K562 (cell line): ENCODE measurements at regions not wholly inside any gene's neighbourhood (a gene's known extent, or its start where the extent isn't known, plus 50 kb on each side); places are given as distances from the start of the nearest gene placed in this dataset.

ENCODE experiments used
- ATAC-seq: fragments of 200-7000 bp; cut with Tn5 transposase; 3 replicates; pipeline ENCODE4 v1.9.1; 2020; ENCODE audit warnings: moderate library complexity
- BruUV-seq: library from RNA; stranded (reverse); fragments of 400-500 nt; replicated peaks from 2 replicates; lab custom pipeline; 2021; lab: Mats Ljungman, UMichigan
- CTCF ChIA-PET: fragments of 300-600 bp; formaldehyde crosslinking; extraction: SDS; loops from one replicate; lab custom pipeline; 2021; ENCODE audit warnings: low intra/inter-chr PET ratio; lab: Yijun Ruan, JAX
- POLR2A ChIA-PET: fragments of 300-600, 350-650 bp; sonication (Branson Sonifier 250); formaldehyde crosslinking; extraction: SDS; loops from one replicate; lab custom pipeline; 2021; ENCODE audit warnings: antibody characterized with exemption, inconsistent platforms; lab: Yijun Ruan, JAX
- DNase-seq, 4 experiments: peaks; one replicate each; pipeline versions ENCODE4 v3.0.0 to v3.0.0-alpha.2; 2011 to 2018; ENCODE audit warnings: low spot score in 3 of 4, mixed read lengths in 3 of 4; ENCODE audit errors: extremely low read depth in 1 of 4
- FAIRE-seq: peaks from 2 replicates; lab custom pipeline; 2011; peaks lifted over from hg19 to GRCh38; lab: Jason Lieb, UNC
- H2AFZ ChIP-seq: 2 replicates; pipeline ENCODE4 v1.6.0; 2011; ENCODE audit warnings: low read depth, low read length, control low read depth, inconsistent platforms
- H3K27ac ChIP-seq: fragments of 200-600 bp; 3 replicates; pipeline ENCODE4 v1.8.0; 2011; ENCODE audit warnings: low read depth, mild to moderate bottlenecking, control low read depth, inconsistent platforms, low read length, moderate library complexity, mixed read lengths; ENCODE audit errors: extremely low read depth
- H3K27me3 ChIP-seq, 2 experiments: fragments of 300-600 bp in 1 of 2; 2 replicates in 1 of 2; 3 replicates in 1 of 2; pipeline versions ENCODE4 v1.6.0 to v1.8.0; 2011; ENCODE audit warnings: inconsistent platforms in 2 of 2, low read length in 2 of 2, mild to moderate bottlenecking in 1 of 2, mixed read lengths in 1 of 2, moderate library complexity in 1 of 2; ENCODE audit not compliant: control insufficient read depth in 2 of 2, insufficient read depth in 2 of 2
- H3K36me3 ChIP-seq: fragments of 300-600 bp; 3 replicates; pipeline ENCODE4 v1.8.0; 2011; ENCODE audit warnings: mild to moderate bottlenecking, low read length, inconsistent platforms; ENCODE audit not compliant: control insufficient read depth, insufficient read depth
- H3K4me1 ChIP-seq, 2 experiments: fragments of 200-600 bp in 1 of 2; replicated peaks in 1 of 2; 2 replicates in 1 of 2; 3 replicates in 1 of 2; pipeline versions ENCODE4 v1.5.1 to v1.8.0; 2011; ENCODE audit warnings: inconsistent platforms in 2 of 2, low read length in 2 of 2, mild to moderate bottlenecking in 1 of 2, mixed read lengths in 1 of 2, moderate library complexity in 1 of 2; ENCODE audit not compliant: control insufficient read depth in 2 of 2, insufficient read depth in 2 of 2
- H3K4me2 ChIP-seq: 2 replicates; pipeline ENCODE4 v1.6.1; 2011; ENCODE audit warnings: low read length, control low read depth, inconsistent platforms, mixed read lengths; ENCODE audit not compliant: insufficient read depth
- H3K4me3 ChIP-seq: fragments of 200-600 bp; sonication (generic), shearing (Covaris generic); 2 replicates; pipeline ENCODE4 v1.5.1; 2016; ENCODE audit warnings: control low read depth, inconsistent platforms
- H3K79me2 ChIP-seq: fragments of 200-600 bp; 3 replicates; pipeline ENCODE4 v1.8.0; 2011; ENCODE audit warnings: low read length, inconsistent platforms; ENCODE audit not compliant: control insufficient read depth, insufficient read depth
- H3K9ac ChIP-seq, 2 experiments: 2 replicates each; pipeline versions ENCODE4 v1.6.0 to v1.6.1; 2011; ENCODE audit warnings: low read depth in 2 of 2, low read length in 2 of 2, control low read depth in 1 of 2, inconsistent platforms in 1 of 2, mild to moderate bottlenecking in 1 of 2, mixed read lengths in 1 of 2; ENCODE audit not compliant: insufficient read depth in 1 of 2
- H3K9me1 ChIP-seq: one replicate; pipeline ENCODE4 v1.6.0; 2011; ENCODE audit warnings: inconsistent platforms, mild to moderate bottlenecking, low read length, moderate library complexity; ENCODE audit not compliant: control insufficient read depth, insufficient read depth
- H3K9me3 ChIP-seq: replicated peaks from 2 replicates; pipeline ENCODE4 v1.5.1; 2011; ENCODE audit warnings: low read depth, low read length, inconsistent platforms; ENCODE audit not compliant: control insufficient read depth, insufficient read depth
- H4K20me1 ChIP-seq: replicated peaks from 2 replicates; pipeline ENCODE4 v1.6.1; 2011; ENCODE audit warnings: low read length, inconsistent platforms, mixed read lengths; ENCODE audit not compliant: control insufficient read depth, insufficient read depth
- ATF2 ChIP-seq: sonication (generic); formaldehyde crosslinking; IDR thresholded peaks from 2 replicates; pipeline ENCODE4 v1.8.1; 2022; ENCODE audit warnings: missing genetic modification reagents
- CCNT2 ChIP-seq: IDR thresholded peaks from 2 replicates; pipeline ENCODE4 v1.6.1; 2011; ENCODE audit warnings: borderline replicate concordance, low read depth, mild to moderate bottlenecking, moderate library complexity, mixed read lengths, low read length; ENCODE audit not compliant: insufficient read length; ENCODE audit errors: extremely low read depth
- E4F1 ChIP-seq: fragments of 250-450 bp; sonication (Bioruptor Pico); IDR thresholded peaks from 2 replicates; pipeline ENCODE4 v1.5.0; 2021; ENCODE audit warnings: mild to moderate bottlenecking, borderline replicate concordance
- FOXA1 ChIP-seq: fragments of 450-650 bp; IDR thresholded peaks from 2 replicates; pipeline ENCODE4 v1.6.1; 2016; ENCODE audit warnings: mild to moderate bottlenecking, borderline replicate concordance
- HMG20A ChIP-seq: fragments of 450-650 bp; formaldehyde crosslinking; conservative IDR thresholded peaks from 2 replicates; pipeline ENCODE4 v1.4.0; 2020; ENCODE audit warnings: mild to moderate bottlenecking, mixed read lengths
- HNRNPH1 ChIP-seq: fragments of 200-400 bp; formaldehyde crosslinking; optimal IDR thresholded peaks from 2 replicates; pipeline ENCODE3; 2017; ENCODE audit warnings: low read depth, mild to moderate bottlenecking, low read length, moderate library complexity
- MCM5 ChIP-seq: fragments of 450-650 bp; IDR thresholded peaks from 2 replicates; pipeline ENCODE4 v1.6.1; 2016; ENCODE audit warnings: low read depth
- MEF2A ChIP-seq: IDR thresholded peaks from 2 replicates; pipeline ENCODE4 v1.6.1; 2011; ENCODE audit warnings: low read depth, mild to moderate bottlenecking, low read length, moderate library complexity; ENCODE audit not compliant: control insufficient read depth
- POLR2AphosphoS5 ChIP-seq: IDR thresholded peaks from 2 replicates; pipeline ENCODE4 v1.6.1; 2011; ENCODE audit warnings: mild to moderate bottlenecking, low read depth, low read length, moderate library complexity; ENCODE audit not compliant: control insufficient read depth, insufficient read depth
- RAD51 ChIP-seq: fragments of 450-650 bp; IDR thresholded peaks from 2 replicates; pipeline ENCODE4 v1.7.1; 2016; ENCODE audit warnings: low read depth, mild to moderate bottlenecking, borderline replicate concordance
- SMAD1 ChIP-seq: fragments of 150-350 bp; IDR thresholded peaks from 2 replicates; pipeline ENCODE4 v1.6.1; 2014; ENCODE audit warnings: low read length, low read depth; ENCODE audit not compliant: partially characterized antibody
- SMAD4 ChIP-seq: fragments of 250-450 bp; sonication (Bioruptor Pico); conservative IDR thresholded peaks from 2 replicates; pipeline ENCODE4 v1.8.0; 2021; ENCODE audit warnings: inconsistent platforms, mild to moderate bottlenecking, moderate library complexity
- SOX6 ChIP-seq: fragments of 450-650 bp; IDR thresholded peaks from 2 replicates; pipeline ENCODE4 v1.6.1; 2014; ENCODE audit warnings: mild to moderate bottlenecking
- SRSF7 ChIP-seq: fragments of 200-400 bp; formaldehyde crosslinking; optimal IDR thresholded peaks from 2 replicates; pipeline ENCODE3; 2017; ENCODE audit warnings: mild to moderate bottlenecking, low read depth, low read length
- TCFL5 ChIP-seq: fragments of 250-450 bp; sonication (Bioruptor Pico); conservative IDR thresholded peaks from 2 replicates; pipeline ENCODE4 v1.6.1; 2021; ENCODE audit warnings: mild to moderate bottlenecking, moderate library complexity, matching md5 sums
- TEAD4 ChIP-seq, 2 experiments: sonication (generic) in 1 of 2; formaldehyde crosslinking in 1 of 2; IDR thresholded peaks; 2 replicates each; pipeline versions ENCODE4 v1.6.1 to v1.8.0; 2012 to 2022; ENCODE audit warnings: borderline replicate concordance in 1 of 2, inconsistent platforms in 1 of 2, low read length in 1 of 2, mild to moderate bottlenecking in 1 of 2, missing genetic modification reagents in 1 of 2
- ZC3H4 ChIP-seq: sonication (generic); formaldehyde crosslinking; IDR thresholded peaks from 2 replicates; pipeline ENCODE4 v1.9.0; 2021; ENCODE audit warnings: missing genetic modification reagents, borderline replicate concordance
- WGBS: fragments of 100-300 bp; shearing (Covaris generic); methylation state at CpG from one replicate; pipeline ENCODE4 v1.1.6; 2016; ENCODE audit warnings: low coverage, mixed read lengths; ENCODE audit not compliant: insufficient coverage; ENCODE audit errors: missing lambda C conversion rate; 5-methylcytosine and 5-hydroxymethylcytosine counted together
- in situ Hi-C: fragments of 300-500 bp; cut with MboI; formaldehyde crosslinking; loops from 4 replicates; pipeline ENCODE4 v1.15.0; 2018; ENCODE audit warnings: inconsistent platforms, mixed read lengths
- intact Hi-C: fragments of 100-400 bp; cut with micrococcal nuclease; formaldehyde crosslinking; loops from 2 replicates; pipeline ENCODE4 v1.14.2; 2022

GRCh38 chr2:65789923-65790675 lies 357.7 kb upstream of the SPRED2 start:
- no TSS peak for BruUV-seq
- Histone ChIP-seq H3K4me3 (no peak overlapping the region), H3K9ac (no peak overlapping the region), H3K27me3 (no peaks in the 10 kb centered on the region), H3K79me2 (no peaks in the 10 kb centered on the region), H3K4me2 (no peak overlapping the region), H3K9me3 (no peaks in the 10 kb centered on the region), H3K9me1 (no peaks in the 10 kb centered on the region), H3K36me3 (no peaks in the 10 kb centered on the region), H4K20me1 (no peaks in the 10 kb centered on the region), H3K4me1 (peaks cover 0 to 12% of the 10 kb centered on the region in 2 experiments; a peak in 3 of 5 replicates), H3K27ac (no peak overlapping the region), H2AFZ (peak overlapping the region; percentile 15; the same call in 1 of the 2 replicates)
- TF ChIP-seq CCNT2 = no peak
- no peak for TF ChIP-seq HMG20A
- no peak for TF ChIP-seq SRSF7
- TF ChIP-seq MEF2A = no peak
- no peak for TF ChIP-seq POLR2AphosphoS5
- no peak for TF ChIP-seq MCM5
- TF ChIP-seq FOXA1 = no peak
- TF ChIP-seq SMAD1 = no peak
- no peak for TF ChIP-seq SMAD4 (CRISPR knock-in tag)
- TF ChIP-seq HNRNPH1 = no peak
- TF ChIP-seq E4F1 (CRISPR knock-in tag) = no peak
- no peak for TF ChIP-seq ZC3H4 (CRISPR knock-in tag)
- TF ChIP-seq ATF2 (CRISPR knock-in tag) = no peak
- no peak for TF ChIP-seq TEAD4 (IDR thresholded peaks at IDR 0.05; ENCODE audit: low read length)
- TF ChIP-seq TEAD4 (CRISPR knock-in tag; IDR thresholded peaks at IDR 0.05; ENCODE audit: borderline replicate concordance) = no peak
- no peak for TF ChIP-seq TCFL5 (CRISPR knock-in tag)
- no peak for TF ChIP-seq RAD51
- TF ChIP-seq SOX6 = no peak
- in situ Hi-C loops = no loop called here
- WGBS = 82% methylated on average over 21 of the region's 30 CpGs
- intact Hi-C loops = no loop called here
- ATAC-seq (no peak), FAIRE-seq (no peak), DNase-seq (no peak)
- POLR2A ChIA-PET = no interaction called here
- CTCF ChIA-PET = no interaction called here
